ENCODE measurements at regions not wholly inside any gene's neighbourhood (a gene's known extent, or its start where the extent isn't known, plus 50 kb on each side); places are given as distances from the start of the nearest gene placed in this dataset.

- no peak for DNase-seq (ENCODE audit: low read depth)
These were observed 2660.1 kb upstream of the PCDH20 start for GRCh38 chr13:64075543-64076271.

GRCh38 chr13:64074971-64075474, 2659.4 kb upstream of the PCDH20 start:
- DNase-seq (ENCODE audit: low read depth) = no peak

DNA sequence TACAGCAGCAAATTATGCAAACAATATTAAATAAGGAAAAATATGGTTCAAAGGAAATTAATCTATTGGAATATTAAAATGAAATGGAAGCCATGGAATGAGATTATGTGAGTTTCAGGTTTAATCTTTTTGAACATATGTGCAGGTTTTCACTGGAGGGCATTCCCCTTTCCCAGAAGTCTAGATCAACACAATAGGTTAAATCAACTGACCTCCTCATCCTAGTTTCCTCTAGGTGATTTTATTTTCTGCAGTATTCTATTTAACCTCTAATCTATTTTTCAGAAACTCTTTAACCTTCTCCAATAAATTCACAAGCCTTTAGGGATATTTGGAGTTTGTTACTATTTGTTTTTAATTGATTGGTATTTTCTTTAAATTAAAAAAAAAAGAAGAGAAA, 2657.6 kb upstream of the PCDH20 start:
- no peak for DNase-seq (ENCODE audit: low read depth)

DNA sequence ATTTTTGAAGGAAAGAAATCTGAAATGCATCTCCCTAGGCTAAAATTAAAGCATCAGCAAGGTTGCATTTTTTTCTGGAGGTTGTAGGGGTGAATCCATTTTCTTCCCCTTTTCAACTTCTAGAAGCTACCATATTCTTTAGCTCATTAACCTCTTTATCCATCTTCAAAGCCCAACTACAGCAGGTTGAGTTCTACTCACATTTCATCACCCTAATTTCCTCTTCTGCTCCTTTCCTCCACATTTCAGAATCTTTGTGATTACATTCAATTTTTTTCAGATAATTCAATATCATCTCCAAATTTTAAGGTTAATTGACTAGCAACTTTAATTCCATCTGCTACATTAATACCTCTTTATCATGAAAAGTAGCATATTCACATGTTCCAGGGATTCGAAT, 2655.7 kb upstream of the PCDH20 start:
- no peak for DNase-seq (ENCODE audit: low read depth)

DNA sequence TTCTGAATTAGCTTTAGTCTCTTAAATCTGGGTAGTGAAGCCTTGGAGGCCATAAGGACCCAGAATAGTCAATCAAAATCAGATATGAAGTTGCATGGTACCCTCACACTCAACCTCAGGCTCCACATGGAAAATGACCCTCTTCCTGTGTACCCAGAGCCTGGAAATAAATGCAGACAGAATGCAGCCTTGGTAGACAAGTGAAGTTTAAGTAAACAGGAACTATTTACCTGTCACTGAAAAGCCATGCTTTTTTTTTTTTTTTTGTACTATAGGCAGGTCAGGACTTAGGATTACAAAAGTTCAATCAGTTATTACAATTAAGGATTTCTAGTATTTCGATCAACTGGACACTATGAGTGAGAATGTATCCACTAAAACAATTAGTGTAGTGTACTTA, 2654.2 kb upstream of the PCDH20 start:
- DNase-seq (ENCODE audit: low read depth) = no peak

- no peak for DNase-seq (ENCODE audit: low read depth)
These were observed 2651.1 kb upstream of the PCDH20 start for GRCh38 chr13:64066711-64067110.

DNA sequence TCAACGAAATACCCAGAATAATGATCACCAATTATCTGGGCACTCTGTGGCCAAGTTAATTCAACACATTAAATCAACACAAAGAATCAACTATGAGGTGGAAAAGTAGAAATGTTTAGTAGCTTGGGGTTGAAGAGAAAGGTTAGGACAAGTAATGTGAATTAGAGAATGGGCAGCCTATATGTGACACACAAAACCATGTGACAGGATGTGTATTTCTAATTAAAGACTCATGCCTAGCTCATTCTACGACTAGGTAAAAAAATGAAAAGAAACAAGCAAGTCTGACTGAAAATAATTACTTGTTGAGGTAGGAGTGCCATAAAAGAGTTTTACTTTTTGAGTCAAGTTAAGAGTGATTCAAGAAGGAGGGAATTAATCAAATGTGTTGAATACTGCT, 2646.0 kb upstream of the PCDH20 start:
- no peak for DNase-seq (ENCODE audit: low read depth)

DNA sequence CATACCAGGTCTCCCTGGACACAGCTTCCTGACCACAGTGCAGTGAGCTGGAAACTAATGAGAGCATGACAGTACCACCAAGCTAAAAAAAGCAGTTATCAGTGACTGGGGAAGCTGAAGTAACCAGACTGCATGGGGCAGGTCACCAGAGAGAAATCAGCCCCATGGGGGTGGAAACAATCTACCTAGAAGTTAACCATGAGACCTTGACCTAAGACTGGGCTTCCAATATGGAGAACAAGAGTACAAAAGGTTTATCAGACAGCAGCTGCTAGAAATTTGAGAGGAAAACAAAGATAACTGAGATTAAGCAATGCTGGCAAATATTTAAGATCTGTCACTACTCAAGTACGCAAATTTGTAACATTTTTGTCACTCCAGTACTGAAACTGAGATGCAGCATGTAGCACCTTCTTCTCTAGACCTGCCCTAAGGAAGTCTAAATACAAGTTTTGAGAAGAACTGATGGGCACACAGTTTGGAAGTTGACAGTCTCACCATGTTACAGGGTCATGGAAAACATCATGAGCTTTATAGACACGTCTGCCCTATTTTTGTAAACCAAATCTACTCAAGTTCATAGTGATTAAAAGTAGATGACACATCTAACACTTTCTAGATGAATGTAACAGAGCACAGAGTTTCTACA, 2641.8 kb upstream of the PCDH20 start:
- DNase-seq (ENCODE audit: low read depth) = no peak

- DNase-seq (ENCODE audit: low read depth) = no peak
These were observed 2638.7 kb upstream of the PCDH20 start for GRCh38 chr13:64054321-64054720.

DNA sequence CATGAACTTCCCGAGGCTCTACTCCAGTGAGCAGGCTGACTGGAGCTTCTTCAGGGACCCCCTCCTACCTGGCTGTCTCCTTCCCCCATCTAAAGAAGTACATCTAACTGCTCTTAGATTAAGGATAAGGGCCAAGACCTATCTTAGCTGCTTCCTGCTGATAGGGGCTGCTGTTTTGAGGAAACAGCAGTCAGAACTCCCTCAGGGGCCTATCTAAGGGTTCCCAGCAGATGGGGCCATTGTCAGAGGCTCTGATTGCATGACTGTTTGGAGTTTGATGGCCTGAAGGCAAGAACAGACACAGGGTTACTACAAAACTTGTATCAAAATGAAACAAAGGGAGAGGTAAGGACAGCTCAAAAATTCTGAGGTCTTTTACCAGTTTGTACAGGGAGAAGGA, 2636.9 kb upstream of the PCDH20 start:
- no peak for DNase-seq (ENCODE audit: low read depth)

- no peak for DNase-seq (ENCODE audit: low read depth)
These were observed 2635.6 kb upstream of the PCDH20 start for GRCh38 chr13:64051278-64051677.

DNA sequence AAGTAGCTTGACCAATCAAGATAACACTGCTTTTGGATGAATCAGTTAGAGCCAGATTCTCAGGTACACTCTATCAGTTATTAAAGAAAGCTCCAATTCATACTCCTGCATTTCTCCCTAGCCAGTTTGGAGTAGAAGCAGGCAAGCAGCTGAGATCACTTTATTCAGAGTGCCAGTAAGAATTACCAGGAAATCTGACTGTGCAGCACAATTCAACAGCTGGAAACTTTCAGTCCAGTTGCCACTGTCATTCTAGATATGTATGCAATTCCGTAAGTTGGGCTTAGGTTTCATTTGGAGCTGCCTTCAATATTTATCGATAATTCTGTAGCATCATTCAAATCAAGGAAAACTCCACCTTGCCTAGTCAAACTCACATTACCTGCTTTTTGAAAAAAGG, 2625.6 kb upstream of the PCDH20 start:
- DNase-seq (ENCODE audit: low read depth) = no peak

DNA sequence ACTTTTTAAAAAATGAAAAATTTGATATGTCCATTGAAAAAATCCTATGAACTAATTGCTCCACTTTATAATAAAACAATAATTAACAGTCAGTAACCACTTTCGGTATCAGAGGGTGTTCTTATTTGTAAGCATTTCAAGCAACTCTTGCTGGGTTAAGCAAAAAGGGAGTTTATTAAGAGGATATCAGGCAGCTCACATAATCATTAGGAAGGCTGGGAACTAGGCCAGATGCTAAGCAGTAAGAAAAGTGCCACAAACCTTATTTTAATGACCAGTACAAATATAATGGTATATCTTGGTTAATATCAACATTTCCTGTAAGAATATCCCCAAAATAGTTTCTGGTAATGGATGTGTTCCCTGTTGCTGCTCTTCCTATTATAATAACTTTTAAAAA, 2618.3 kb upstream of the PCDH20 start:
- DNase-seq (ENCODE audit: low read depth) = no peak

- DNase-seq (ENCODE audit: low read depth) = no peak
These were observed 2613.9 kb upstream of the PCDH20 start for GRCh38 chr13:64029343-64030093.

DNA sequence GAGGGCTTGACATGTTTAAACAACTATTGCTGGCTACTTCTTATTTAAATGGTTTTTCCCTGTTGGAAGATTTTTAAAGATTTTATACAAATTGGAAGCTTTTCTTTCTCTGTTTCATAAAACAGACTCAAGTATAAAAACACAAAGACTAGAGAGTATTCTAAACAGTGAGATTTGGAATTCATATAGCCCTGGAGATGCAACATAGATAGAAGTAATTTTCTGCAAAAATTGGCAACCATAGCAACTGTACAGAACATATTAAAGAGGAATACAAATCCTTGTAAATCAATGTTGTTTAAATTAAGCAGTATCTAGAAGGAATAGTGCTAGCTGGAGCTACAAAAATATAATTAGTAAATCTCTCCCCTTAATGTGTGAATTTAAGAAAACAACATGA, 2612.9 kb upstream of the PCDH20 start:
- DNase-seq (ENCODE audit: low read depth) = no peak

GRCh38 chr13:64020126-64020525, 2604.5 kb upstream of the PCDH20 start:
- DNase-seq (ENCODE audit: low read depth) = no peak

DNA sequence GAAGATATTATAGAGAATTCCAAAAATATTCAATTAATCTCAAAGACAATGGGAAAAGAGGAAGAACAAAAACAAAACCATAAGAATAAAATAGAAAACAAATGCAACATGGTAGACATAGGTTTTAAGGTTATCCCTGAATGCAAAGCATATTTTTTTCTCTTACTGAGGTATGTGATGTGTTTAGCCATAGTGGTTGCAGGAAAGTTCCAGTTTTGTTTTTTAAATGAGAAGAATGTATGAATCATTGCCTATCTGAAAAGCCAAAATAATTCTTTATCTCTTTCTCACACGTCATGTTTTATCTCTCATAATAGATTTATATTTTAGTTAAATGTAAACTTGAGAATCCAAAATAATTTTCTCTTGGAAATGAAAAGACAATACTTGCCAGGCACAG, 2591.7 kb upstream of the PCDH20 start:
- DNase-seq (ENCODE audit: low read depth) = no peak

DNA sequence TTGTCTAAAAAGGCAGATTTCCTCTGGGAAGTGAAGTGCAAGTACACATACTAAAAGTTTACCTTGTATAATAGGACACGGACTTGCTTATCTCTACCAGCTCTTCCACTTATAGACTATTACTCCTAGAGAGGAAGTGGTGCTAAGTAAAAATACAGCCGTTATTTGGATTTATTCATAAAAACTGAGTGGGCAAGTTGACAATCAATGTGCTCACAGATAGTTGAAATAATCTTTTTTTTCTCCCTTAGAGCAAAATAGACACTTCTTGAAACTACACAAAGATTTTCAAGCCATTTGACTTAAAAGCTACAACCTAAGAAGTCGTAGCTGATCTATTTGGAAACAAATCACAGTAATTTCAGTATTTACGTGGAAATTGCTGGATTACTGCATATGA, 2584.7 kb upstream of the PCDH20 start:
- DNase-seq (ENCODE audit: low read depth) = no peak

- no peak for DNase-seq (ENCODE audit: low read depth)
These were observed 2584.1 kb upstream of the PCDH20 start for GRCh38 chr13:63999614-64000305.

DNA sequence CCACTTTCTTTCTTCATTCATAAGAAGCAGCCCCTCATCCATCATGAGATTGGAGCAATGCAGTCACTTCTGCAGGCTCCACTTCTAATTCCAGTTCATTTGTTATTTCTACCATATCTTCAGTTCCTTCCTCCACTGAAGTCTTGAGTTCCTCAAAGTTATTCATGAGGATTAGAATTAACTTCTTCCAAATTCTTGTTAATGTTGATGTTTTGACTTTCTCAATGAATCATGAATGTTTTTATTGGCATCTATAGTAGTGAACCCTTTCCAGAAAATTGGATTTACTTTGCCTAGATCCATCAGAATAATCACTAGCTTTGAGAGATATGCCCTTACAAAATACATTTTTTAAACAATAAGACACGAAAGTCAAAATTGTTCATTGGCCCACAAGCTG, 2567.7 kb upstream of the PCDH20 start:
- DNase-seq (ENCODE audit: low read depth) = no peak

GRCh38 chr13:63979951-63980350, 2564.3 kb upstream of the PCDH20 start:
- no peak for DNase-seq (ENCODE audit: low read depth)

- no peak for DNase-seq (ENCODE audit: low read depth)
These were observed 2556.7 kb upstream of the PCDH20 start for GRCh38 chr13:63972328-63972727.

- DNase-seq (ENCODE audit: low read depth) = no peak
These were observed 2539.0 kb upstream of the PCDH20 start for GRCh38 chr13:63954683-63955082.
